ENCODE measurements at regions not wholly inside any gene's neighbourhood (a gene's known extent, or its start where the extent isn't known, plus 50 kb on each side); places are given as distances from the start of the nearest gene placed in this dataset.
"Not testable (repeated sequence)": the region's sequence is repeated elsewhere in the genome, so short reads cannot be mapped to it uniquely, and the experiment has no call there.

GRCh38 chr5:17896605-17897004 lies 262.3 kb downstream of the TAF11L14 start:
- no peak for DNase-seq

- DNase-seq: no peak
These were observed 263.5 kb downstream of the TAF11L14 start for GRCh38 chr5:17897776-17898175.

GRCh38 chr5:17898766-17899165 lies 264.5 kb downstream of the TAF11L14 start:
- no peak for DNase-seq

DNA sequence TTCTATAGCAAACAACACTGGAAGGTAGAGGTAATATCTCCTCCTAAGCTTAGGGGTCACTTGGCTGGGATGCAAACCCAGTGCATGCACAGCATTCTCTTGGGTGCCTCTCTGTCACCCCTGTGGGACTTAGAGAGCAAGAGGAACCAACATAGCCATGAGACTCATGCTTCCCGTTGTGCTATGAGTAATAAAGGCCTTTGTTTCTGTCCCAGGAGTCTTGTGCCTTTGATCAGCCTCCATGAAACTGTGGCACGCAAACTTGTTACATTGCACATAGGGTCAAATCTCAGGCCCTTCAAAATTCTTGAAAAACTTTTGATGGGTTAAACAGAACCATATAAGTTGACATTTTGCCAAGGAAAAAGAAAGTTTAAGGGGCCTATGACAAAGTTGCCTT lies 272.8 kb downstream of the TAF11L14 start:
- DNase-seq: no peak

DNA sequence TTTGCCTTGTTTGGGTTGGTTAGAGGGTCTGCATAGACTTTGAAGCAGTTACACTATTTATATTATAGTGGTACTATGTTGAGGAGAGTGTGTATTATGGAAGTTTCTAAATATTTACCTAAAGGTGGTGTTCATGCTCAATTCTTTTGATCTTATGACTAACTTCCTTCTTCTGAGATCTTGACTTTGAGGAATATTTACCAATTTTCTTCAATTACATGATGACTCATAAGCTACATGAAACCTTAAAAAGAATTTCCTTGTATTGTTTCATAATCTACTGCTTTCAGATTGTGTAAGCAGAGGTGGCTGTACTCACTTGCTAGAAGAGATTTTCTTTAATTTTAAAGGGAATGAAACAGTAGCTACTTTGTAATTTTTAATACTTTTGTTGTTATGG lies 276.1 kb downstream of the TAF11L14 start:
- no peak for DNase-seq

DNA sequence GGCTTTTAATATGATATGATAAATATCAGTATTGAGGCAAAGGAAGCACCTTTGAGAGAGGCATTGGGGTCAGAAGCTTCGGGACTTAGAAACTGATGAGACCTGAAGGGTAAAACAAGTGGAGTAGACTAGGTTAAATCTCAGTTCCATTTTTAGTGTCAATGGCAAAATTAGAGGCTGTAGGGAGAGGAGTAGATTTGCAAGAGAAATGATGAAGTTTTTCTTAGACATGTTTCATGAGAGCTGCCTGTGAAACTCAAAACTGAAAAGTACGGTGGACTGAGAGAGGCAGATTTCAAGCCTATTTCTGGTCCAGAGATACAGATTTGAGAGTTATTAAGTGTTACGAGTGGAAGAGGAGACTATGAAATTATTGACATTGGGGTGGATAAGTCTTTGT lies 278.5 kb downstream of the TAF11L14 start:
- DNase-seq: no peak

DNA sequence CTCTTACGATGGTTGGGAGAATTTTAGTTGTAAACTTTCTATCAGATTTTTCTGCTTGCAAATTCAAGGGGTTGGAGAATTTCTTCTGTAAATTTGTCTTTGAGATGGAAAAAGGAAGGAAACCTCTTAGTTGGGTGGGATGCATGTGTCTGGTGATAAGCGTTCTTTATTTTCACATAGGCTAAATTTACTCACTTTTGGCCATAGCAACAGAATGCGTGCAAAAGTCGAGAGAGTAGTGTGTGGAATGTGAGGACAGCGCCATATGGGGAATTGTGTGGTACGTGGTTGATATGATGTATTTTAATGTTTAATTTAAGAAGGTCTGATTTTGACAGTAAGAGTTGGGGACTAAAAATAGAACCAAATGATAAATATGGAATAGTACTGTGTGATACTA lies 282.2 kb downstream of the TAF11L14 start:
- no peak for DNase-seq

GRCh38 chr5:17917465-17917864 lies 283.2 kb downstream of the TAF11L14 start:
- DNase-seq: no peak

- peak; percentile 26 for DNase-seq
These were observed 284.3 kb downstream of the TAF11L14 start for GRCh38 chr5:17918373-17919104.

DNA sequence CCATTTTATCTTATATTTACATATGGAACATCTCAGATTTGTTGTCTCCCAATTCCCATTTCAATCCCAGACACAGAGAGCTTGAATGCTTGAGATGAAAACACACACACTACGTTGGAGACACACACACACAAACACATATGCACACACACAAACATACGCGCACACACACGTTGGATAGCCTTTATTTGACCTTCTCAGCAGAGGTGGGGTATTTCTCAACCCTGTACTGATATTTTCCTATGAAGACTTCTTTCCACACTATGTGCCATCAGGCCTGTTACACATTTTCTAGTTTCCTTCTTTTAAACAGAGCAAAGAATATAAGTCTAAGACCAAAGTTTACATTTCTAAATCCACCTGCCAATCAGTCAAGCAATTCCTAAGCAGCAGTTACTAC lies 291.0 kb downstream of the TAF11L14 start:
- DNase-seq: no peak

DNA sequence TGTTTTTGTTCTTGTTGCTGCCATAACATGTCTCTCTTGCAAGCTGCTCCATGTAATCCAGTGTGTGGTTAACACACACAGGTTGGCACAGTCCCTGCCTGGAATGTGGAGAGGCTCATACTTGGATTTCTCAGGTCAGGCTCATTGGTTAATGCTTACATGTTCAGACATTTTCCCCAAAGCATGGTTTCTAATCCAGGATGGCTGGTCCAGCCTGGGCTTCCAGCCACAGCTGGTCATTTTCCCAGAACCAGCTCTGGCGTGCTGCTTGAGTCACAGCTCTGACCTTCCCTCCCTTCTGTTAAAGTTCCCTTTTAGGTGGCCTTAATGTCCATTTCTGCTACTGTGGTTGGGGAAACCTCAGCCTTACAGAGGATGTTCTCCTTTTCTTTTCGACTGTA lies 294.3 kb downstream of the TAF11L14 start:
- DNase-seq: peak; percentile 85

GRCh38 chr5:17929171-17929570 lies 294.9 kb downstream of the TAF11L14 start:
- DNase-seq: no peak

DNA sequence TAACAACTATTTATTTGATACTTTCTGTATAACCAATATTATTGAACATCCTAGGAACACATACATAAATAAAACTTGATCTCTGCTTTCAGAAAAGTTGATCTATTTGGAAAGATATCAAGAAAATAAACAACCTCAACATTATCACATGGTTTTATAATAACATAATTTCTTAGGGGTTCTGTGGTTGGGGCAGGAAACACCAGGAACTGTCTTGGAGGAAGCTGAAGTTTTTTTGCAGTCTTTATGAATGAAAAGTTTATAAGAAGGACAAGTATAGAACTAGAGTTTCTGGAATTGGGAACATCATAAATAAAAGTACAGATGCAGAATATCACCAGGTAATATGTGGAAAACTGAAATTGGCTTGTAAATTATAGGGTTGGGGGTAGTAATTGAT lies 296.1 kb downstream of the TAF11L14 start:
- no peak for DNase-seq

GRCh38 chr5:17944046-17944445 lies 309.8 kb downstream of the TAF11L14 start:
- DNase-seq: no peak

DNA sequence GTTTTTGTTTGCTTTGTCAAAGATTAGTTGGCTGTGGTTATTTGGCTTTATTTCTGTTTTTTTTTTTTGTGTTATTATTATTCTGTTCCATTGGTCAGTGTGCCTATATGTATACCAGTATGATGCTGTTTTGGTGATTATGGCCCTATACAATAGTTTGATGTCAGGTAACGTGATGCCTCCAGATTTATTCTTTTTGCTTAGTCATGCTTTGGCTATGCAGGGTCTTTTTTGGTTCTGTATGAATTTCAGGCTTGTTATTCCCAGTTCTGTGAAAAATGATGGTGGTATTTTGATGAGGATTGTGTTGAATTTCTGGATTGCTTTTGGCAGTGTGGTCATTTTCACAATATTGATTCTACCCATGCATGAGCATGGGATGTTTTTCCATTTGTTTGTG lies 312.8 kb downstream of the TAF11L14 start:
- no peak for DNase-seq

DNA sequence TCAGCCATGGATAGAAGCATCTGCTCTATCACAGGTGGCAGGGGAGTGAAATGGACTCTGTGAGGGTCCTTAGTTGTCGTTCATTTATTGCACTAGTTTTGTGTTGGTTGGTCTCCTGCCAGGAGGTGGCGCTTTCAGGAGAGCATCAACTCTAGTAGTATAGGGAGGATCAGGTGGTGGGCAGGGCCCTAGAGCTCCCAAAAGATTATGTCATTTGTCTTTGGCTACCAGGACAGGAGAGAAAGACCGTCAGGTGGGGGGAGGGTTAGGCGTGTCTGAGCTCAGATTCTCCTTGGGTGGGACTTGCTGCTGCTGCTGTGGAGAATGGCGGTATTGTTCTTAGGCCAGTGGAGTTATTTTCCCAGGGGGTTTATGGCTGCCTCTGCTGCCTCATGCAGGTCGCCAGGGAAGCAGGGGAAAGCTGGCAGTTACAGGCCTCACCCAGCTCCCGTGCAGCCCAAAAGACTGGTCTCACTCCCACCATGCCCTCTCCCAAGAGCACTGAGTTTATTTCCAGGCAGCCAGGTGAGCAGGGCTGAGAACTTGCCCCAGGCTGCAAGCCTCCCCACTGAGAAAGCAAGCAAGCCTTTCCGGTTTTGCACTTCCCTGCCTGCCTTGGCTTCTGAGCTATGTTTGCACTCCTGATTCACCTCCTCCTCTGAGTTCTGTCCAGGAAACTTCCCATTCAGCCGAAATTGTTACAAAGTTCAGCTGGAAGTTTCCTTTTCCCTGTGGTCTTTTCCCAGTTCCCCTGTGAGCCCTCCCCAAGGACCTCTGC lies 317.3 kb downstream of the TAF11L14 start:
- DNase-seq: no peak

DNA sequence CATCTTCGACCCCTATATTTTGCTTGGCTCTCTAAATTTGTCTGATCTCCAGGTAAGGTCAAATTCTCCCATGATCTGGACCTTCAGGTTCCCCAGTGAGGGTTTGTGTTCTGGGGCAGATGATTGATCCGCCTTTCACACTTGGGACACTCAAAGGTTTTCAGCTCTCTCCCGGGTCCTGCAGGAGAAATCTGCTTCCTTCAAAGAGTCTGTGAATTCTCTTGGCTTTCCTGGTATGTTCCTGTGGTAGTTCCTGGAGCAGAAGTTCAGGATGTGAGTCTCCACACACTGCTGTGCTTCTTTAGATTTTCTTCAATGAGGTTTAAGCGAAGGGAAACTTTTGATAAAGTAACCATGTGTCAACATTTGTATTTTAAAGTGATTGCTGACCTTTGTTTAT lies 318.0 kb downstream of the TAF11L14 start:
- DNase-seq: no peak

DNA sequence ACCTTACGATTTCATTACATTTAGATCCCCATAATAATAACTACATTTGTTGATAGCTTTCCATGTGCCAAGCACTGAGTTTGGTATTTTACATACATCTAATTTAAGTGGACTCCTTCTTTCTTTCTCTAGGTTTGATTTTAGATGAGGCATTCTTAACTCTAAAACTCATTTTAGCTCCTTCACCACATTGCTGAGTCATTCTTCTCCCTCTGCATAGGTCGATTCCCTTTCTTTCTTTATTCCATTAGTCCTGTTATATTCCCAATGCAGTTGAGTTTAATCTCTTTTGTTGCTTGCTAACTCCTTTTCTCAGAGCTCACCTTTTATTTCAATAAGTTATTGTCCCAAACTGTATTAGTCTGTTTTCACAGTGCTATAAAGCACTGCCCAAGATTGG lies 329.8 kb downstream of the TAF11L14 start:
- no peak for DNase-seq

DNA sequence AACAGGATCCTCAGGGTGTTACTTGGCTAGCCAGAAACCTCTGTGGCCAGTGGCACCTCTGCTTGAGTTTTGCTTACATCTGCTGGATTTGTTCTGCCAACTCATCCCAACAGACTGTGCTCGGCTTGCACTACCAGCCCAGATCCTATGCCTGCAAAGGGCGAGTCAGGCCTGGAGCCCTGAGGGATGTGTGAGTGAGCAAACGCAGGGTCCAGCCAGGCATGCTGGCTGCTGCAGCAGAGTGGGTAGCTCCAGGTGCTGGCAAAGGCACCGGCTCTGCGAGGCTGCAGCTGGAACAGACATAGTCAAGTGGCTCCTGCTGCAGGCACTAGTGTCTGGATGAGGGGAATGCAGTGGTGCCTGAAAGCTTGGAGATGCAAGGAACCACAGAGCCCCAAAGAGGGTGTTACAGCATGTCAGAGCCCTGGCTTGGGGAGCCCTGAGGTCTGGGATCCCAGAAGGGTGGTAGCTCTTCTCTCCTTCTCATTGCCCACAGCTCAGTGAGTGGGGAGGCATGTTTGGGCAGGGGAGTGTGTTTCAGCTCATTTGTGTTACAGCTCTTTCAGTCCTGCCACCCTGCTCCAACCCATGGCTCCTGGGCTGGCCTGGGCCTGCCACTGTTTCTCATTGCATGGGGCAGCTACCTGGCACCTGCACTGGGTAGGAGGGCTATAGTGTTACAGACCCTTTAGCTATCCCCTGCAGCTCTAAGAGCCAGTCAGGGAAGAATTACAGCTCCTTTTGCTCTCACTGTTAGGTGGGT lies 332.6 kb downstream of the TAF11L14 start:
- no peak for DNase-seq

GRCh38 chr5:17976404-17976803 lies 342.1 kb downstream of the TAF11L14 start:
- no peak for DNase-seq

- DNase-seq: no peak
These were observed 344.7 kb downstream of the TAF11L14 start for GRCh38 chr5:17978954-17979353.

GRCh38 chr5:17982626-17983025 lies 348.4 kb downstream of the TAF11L14 start:
- DNase-seq: not testable (repeated sequence)

- no peak for DNase-seq
These were observed 354.8 kb downstream of the TAF11L14 start for GRCh38 chr5:17989036-17989435.

Data from femur (tissue), 1 donor.